ENCODE measurements at regions not wholly inside any gene's neighbourhood (a gene's known extent, or its start where the extent isn't known, plus 50 kb on each side); places are given as distances from the start of the nearest gene placed in this dataset.

- Histone ChIP-seq H3K4me3 (ENCODE audit: extremely low read depth in 1 of 4, insufficient read depth in 2 of 4, low read depth in 3 of 4, low read length in 4 of 4) (no peak overlapping the region), H2BK120ac (replicated peaks; ENCODE audit: low read depth, low read length) (no peak overlapping the region), H3K23ac (ENCODE audit: insufficient read length) (no peak overlapping the region), H3K14ac (ENCODE audit: insufficient read length) (no peak overlapping the region), H3K27me3 (replicated peaks in 1 of 4; ENCODE audit: control insufficient read depth in 3 of 4, extremely low read depth in 1 of 4, insufficient read depth in 3 of 4, low read length in 3 of 4) (no peaks in the 10 kb centered on the region), H3K4me2 (ENCODE audit: insufficient read depth in 1 of 2, low read depth in 2 of 2, low read length in 2 of 2) (no peak overlapping the region), H3K18ac (ENCODE audit: extremely low read depth, low read length) (no peak overlapping the region), H4K20me1 (replicated peaks in 1 of 2; ENCODE audit: control insufficient read depth in 1 of 2, insufficient read depth in 2 of 2, low read length in 2 of 2) (no peaks in the 10 kb centered on the region), H3K79me1 (ENCODE audit: low read depth, low read length) (no peaks in the 10 kb centered on the region), H4K8ac (ENCODE audit: extremely low read depth, insufficient read depth, low read length) (no peak overlapping the region), H3K56ac (replicated peaks; ENCODE audit: insufficient read length, low read depth, low read length) (no peak overlapping the region), H3K36me3 (ENCODE audit: control insufficient read depth in 2 of 4, insufficient read depth in 4 of 4, low read length in 3 of 4) (no peaks in the 10 kb centered on the region), H2BK20ac (ENCODE audit: low read length) (no peak overlapping the region), H2AK5ac (ENCODE audit: low read depth, low read length) (no peak overlapping the region), H2BK5ac (ENCODE audit: low read depth, low read length) (no peak overlapping the region), H4K91ac (replicated peaks; ENCODE audit: insufficient read length, low read length) (no peak overlapping the region), H3K4me1 (replicated peaks in 1 of 4; ENCODE audit: control insufficient read depth in 3 of 4, insufficient read depth in 4 of 4, low read length in 3 of 4) (no peaks in the 10 kb centered on the region), H3K9ac (replicated peaks in 1 of 4; ENCODE audit: extremely low read depth in 1 of 4, low read depth in 3 of 4, low read length in 3 of 4) (no peak overlapping the region), H4K5ac (ENCODE audit: insufficient read length, low read depth, low read length) (no peak overlapping the region), H2AFZ (ENCODE audit: low read length) (no peak overlapping the region), H2BK12ac (ENCODE audit: low read depth, low read length) (no peak overlapping the region), H3K4ac (replicated peaks; ENCODE audit: insufficient read length, low read depth, low read length) (no peak overlapping the region), H3K23me2 (ENCODE audit: low read depth, low read length) (no peaks in the 10 kb centered on the region), H3K9me3 (ENCODE audit: insufficient read depth in 2 of 2, low read depth in 1 of 2, low read length in 1 of 2) (no peaks in the 10 kb centered on the region), H3K79me2 (ENCODE audit: control insufficient read depth in 1 of 2, insufficient read depth in 2 of 2, low read length in 2 of 2) (no peaks in the 10 kb centered on the region), H3K27ac (ENCODE audit: low read depth, low read length) (no peak overlapping the region), H2BK15ac (ENCODE audit: low read length) (no peak overlapping the region)
- no peak for DNase-seq (ENCODE audit: low read depth in 1 of 2, low spot score in 2 of 2)
- FAIRE-seq, result no peak
- TF ChIP-seq ASH2L (IDR thresholded peaks at IDR 0.05; ENCODE audit: low read length), result no peak
- TF ChIP-seq BRCA1 (IDR thresholded peaks at IDR 0.05; ENCODE audit: low read depth, low read length), result no peak
- no peak for TF ChIP-seq YY1 (IDR thresholded peaks at IDR 0.05; ENCODE audit: low read depth, low read length)
- TF ChIP-seq EGR1 (IDR thresholded peaks at IDR 0.05; ENCODE audit: borderline replicate concordance, low read depth, low read length), result no peak
- TF ChIP-seq POLR2AphosphoS5 (IDR thresholded peaks at IDR 0.05; ENCODE audit: low read depth, low read length), result no peak
- no peak for TF ChIP-seq CBX8 (IDR thresholded peaks at IDR 0.05; ENCODE audit: borderline replicate concordance, low read depth, low read length)
- no peak for TF ChIP-seq E2F6 (IDR thresholded peaks at IDR 0.05)
- no peak for TF ChIP-seq HDAC6 (IDR thresholded peaks at IDR 0.05; ENCODE audit: low read depth, low read length)
- no peak for TF ChIP-seq TCF12 (IDR thresholded peaks at IDR 0.05; ENCODE audit: low read depth, low read length)
- no peak for TF ChIP-seq CREB1 (IDR thresholded peaks at IDR 0.05)
- ChIA-PET POLR2A (ENCODE audit: partially characterized antibody) (no interaction called here), CTCF (ENCODE audit: partially characterized antibody) (no interaction called here)
Measured at GRCh38 chr5:98060148-98060547, 713.3 kb upstream of the RGMB start.

Data from H1 (cell line).